KMS-11 (cell line): ENCODE measurements at regions not wholly inside any gene's neighbourhood (a gene's known extent, or its start where the extent isn't known, plus 50 kb on each side); places are given as distances from the start of the nearest gene placed in this dataset.

Experiments used
- H2AFZ ChIP-seq: fragments of 200-600 bp; sonication (generic); 2 replicates; pipeline ENCODE4 v1.6.1; 2016; ENCODE audit warnings: antibody characterized with exemption, mixed run types, low read depth
- H3K27ac ChIP-seq: fragments of 200-600 bp; sonication (generic); 2 replicates; pipeline ENCODE4 v1.6.1; 2016; ENCODE audit warnings: mild to moderate bottlenecking, mixed run types
- H3K27me3 ChIP-seq: fragments of 200-600 bp; sonication (generic); 2 replicates; pipeline ENCODE4 v1.6.1; 2017; ENCODE audit warnings: mild to moderate bottlenecking, low read depth, mixed run types, moderate library complexity; ENCODE audit not compliant: insufficient read depth
- H3K36me3 ChIP-seq: fragments of 200-600 bp; sonication (generic); 2 replicates; pipeline ENCODE4 v1.6.1; 2017; ENCODE audit warnings: mild to moderate bottlenecking, mixed run types; ENCODE audit not compliant: insufficient read depth
- H3K4me1 ChIP-seq: fragments of 200-600 bp; sonication (generic); 2 replicates; pipeline ENCODE4 v1.6.1; 2016; ENCODE audit warnings: mild to moderate bottlenecking, low read depth, mixed run types; ENCODE audit not compliant: poor library complexity, severe bottlenecking
- H3K4me2 ChIP-seq: fragments of 200-600 bp; sonication (generic); 2 replicates; pipeline ENCODE4 v1.7.0; 2016; ENCODE audit warnings: mild to moderate bottlenecking, mixed run types
- H3K4me3 ChIP-seq: fragments of 200-600 bp; sonication (generic); IDR thresholded peaks from 2 replicates; pipeline ENCODE4 v1.6.1; 2017; ENCODE audit warnings: low read depth, low read length, mixed read lengths; ENCODE audit not compliant: insufficient read depth
- H3K79me2 ChIP-seq: fragments of 200-600 bp; sonication (generic); 2 replicates; pipeline ENCODE4 v1.6.1; 2016; ENCODE audit warnings: low read depth, mixed run types; ENCODE audit not compliant: insufficient read depth
- H3K9ac ChIP-seq: fragments of 200-600 bp; sonication (generic); 2 replicates; pipeline ENCODE4 v1.6.1; 2016; ENCODE audit warnings: mild to moderate bottlenecking, mixed run types
- H4K20me1 ChIP-seq: fragments of 200-600 bp; sonication (generic); 2 replicates; pipeline ENCODE4 v1.6.1; 2016; ENCODE audit warnings: mild to moderate bottlenecking, mixed run types; ENCODE audit not compliant: insufficient read depth
- TF ChIP-seq, protein P1 (sequence below): fragments of 200-600 bp; sonication (generic); conservative IDR thresholded peaks from 2 replicates; pipeline ENCODE4 v1.6.1; 2017; ENCODE audit warnings: low read depth, mild to moderate bottlenecking, antibody characterized with exemption, low read length, moderate library complexity, mixed read lengths

DNA sequence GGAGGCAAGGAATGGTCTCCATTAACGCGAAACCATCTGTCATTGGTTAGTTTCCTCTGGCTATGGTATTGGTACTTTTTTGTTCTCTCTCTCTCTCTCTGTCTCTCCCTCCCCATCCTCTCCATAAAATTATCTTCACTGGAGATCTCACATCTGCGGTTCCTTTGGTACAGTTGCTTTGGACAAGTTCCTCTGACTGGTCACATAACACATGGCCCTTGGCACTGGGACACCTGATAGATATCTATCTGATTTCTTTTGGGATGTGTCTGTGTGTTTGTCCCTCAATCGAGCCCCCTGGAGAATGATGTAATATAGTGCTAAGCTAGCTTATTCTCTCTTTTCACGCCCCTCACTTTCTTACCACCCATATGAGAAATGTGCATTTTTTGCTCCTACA lies 682.0 kb upstream of the B3GALT2 start:
- Histone ChIP-seq H3K9ac (no peak overlapping the region), H3K4me2 (no peak overlapping the region), H4K20me1 (no peaks in the 10 kb centered on the region), H3K27me3 (no peaks in the 10 kb centered on the region), H3K79me2 (no peaks in the 10 kb centered on the region), H3K36me3 (no peaks in the 10 kb centered on the region), H3K27ac (no peak overlapping the region), H3K4me3 (no peak overlapping the region), H3K4me1 (no peaks in the 10 kb centered on the region), H2AFZ (no peak overlapping the region)
- TF ChIP-seq, protein P1, sequence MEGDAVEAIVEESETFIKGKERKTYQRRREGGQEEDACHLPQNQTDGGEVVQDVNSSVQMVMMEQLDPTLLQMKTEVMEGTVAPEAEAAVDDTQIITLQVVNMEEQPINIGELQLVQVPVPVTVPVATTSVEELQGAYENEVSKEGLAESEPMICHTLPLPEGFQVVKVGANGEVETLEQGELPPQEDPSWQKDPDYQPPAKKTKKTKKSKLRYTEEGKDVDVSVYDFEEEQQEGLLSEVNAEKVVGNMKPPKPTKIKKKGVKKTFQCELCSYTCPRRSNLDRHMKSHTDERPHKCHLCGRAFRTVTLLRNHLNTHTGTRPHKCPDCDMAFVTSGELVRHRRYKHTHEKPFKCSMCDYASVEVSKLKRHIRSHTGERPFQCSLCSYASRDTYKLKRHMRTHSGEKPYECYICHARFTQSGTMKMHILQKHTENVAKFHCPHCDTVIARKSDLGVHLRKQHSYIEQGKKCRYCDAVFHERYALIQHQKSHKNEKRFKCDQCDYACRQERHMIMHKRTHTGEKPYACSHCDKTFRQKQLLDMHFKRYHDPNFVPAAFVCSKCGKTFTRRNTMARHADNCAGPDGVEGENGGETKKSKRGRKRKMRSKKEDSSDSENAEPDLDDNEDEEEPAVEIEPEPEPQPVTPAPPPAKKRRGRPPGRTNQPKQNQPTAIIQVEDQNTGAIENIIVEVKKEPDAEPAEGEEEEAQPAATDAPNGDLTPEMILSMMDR, result no peak

GRCh38 chr1:193856261-193856660 lies 669.8 kb upstream of the B3GALT2 start:
- Histone ChIP-seq H3K4me2 (no peak overlapping the region), H3K9ac (no peak overlapping the region), H3K27ac (no peak overlapping the region), H4K20me1 (no peaks in the 10 kb centered on the region), H3K4me3 (no peak overlapping the region), H3K4me1 (no peaks in the 10 kb centered on the region), H3K79me2 (no peaks in the 10 kb centered on the region), H2AFZ (no peak overlapping the region), H3K27me3 (no peaks in the 10 kb centered on the region), H3K36me3 (no peaks in the 10 kb centered on the region)
- TF ChIP-seq, protein P1, result no peak

DNA sequence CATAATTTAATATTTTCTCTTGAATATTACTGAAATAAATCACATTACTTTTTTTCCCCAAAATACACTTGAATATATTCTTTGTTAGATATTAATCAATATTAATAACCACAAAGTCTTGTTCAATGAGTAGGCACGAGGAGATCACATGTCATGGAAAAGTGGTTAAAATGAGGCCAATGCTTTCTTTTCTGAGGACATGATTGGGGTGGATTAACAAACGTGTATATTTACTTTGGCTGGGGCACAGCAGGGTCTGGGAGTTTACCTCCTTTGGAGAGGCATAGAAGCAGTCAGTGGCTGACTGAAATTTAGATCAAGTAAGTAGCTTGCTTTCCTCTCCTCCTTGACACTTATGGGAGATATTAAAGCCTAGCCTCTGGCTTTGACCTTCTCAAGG lies 664.3 kb upstream of the B3GALT2 start:
- no peaks in the 10 kb centered on the region for H3K27me3 ChIP-seq
- TF ChIP-seq, protein P1, result no peak
- no peak overlapping the region for H3K4me2 ChIP-seq
- no peak overlapping the region for H2AFZ ChIP-seq
- no peaks in the 10 kb centered on the region for H4K20me1 ChIP-seq
- H3K79me2 ChIP-seq, result no peaks in the 10 kb centered on the region
- no peak overlapping the region for H3K27ac ChIP-seq
- H3K9ac ChIP-seq, result no peak overlapping the region
- no peak overlapping the region for H3K4me3 ChIP-seq
- no peaks in the 10 kb centered on the region for H3K4me1 ChIP-seq
- no peaks in the 10 kb centered on the region for H3K36me3 ChIP-seq

DNA sequence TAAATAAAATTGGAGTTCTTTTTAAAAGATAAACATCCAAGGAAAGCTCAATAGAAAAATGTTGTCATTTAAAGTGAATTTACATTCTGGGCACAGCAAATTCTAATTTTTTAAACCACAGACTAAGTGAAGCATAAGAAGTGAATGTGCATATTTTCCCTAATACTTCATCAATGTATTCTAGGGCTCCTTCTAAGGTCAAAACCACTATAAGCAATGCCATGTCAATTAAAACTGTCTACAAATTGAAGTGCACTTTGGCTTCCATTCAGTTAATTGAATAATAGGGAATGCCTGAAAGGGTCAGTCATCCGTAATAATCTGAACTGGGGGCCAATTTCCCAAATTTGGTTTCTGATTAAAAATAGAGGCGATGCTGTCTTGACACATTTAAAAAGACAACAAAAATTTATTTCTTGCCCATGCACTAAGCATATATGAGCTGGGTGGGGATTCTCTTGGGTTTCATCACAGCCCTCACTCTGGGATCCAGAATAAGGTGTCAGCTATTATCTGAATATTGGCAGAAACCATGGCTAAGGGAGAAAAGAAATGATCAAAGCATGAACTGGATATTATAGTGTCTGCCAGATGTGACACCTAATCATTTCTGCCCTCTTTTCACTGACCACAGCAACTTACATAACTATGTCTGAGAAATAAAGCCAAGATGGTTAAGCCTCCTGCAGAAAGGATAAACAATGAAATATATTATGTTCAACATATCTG lies 660.6 kb upstream of the B3GALT2 start:
- H3K79me2 ChIP-seq, result no peaks in the 10 kb centered on the region
- no peak overlapping the region for H2AFZ ChIP-seq
- H3K27me3 ChIP-seq, result no peaks in the 10 kb centered on the region
- no peak overlapping the region for H3K4me3 ChIP-seq
- H3K9ac ChIP-seq, result no peak overlapping the region
- H3K27ac ChIP-seq, result no peak overlapping the region
- no peaks in the 10 kb centered on the region for H3K36me3 ChIP-seq
- H3K4me2 ChIP-seq, result no peak overlapping the region
- H4K20me1 ChIP-seq, result no peaks in the 10 kb centered on the region
- TF ChIP-seq, protein P1, result no peak
- H3K4me1 ChIP-seq, result no peaks in the 10 kb centered on the region
